Right kidney (tissue), 1 donor: ENCODE measurements at regions not wholly inside any gene's neighbourhood (a gene's known extent, or its start where the extent isn't known, plus 50 kb on each side); places are given as distances from the start of the nearest gene placed in this dataset.

Source experiments
- DNase-seq: peaks from one replicate; pipeline ENCODE4 v3.0.0-alpha.2; 2016

- DNase-seq, result no peak
Observed at GRCh38 chr9:28363151-28363562, 789.9 kb upstream of the C9orf72 start.

DNA sequence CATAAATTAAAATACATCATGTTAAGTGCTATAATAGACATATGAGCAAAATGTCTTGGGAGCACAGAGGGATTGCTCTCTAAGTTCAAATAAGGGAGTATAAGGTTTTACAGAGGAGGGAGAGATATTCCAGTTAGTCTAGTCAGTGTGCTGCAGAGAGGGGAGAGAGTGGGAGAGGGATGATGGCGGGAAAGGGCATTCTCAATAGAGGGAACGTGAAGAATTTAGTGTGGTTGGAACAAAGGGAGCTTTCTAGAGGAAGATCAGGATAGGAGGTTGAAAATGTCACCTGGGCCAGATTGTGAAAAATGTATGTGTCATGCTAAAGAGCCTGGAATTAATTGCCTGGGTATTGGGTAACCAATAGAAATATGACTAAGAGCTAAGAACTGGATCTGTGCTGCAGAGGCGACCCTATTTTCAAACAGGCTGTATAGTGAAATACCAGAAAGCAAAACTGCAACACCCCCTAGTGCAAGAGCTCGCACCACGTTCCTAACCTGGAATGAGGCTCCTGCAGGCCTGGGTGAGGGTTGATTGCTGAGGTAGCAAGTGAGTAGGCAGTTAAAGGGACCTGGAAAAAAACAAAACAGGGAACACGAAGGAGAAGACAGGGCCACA is 791.8 kb upstream of the C9orf72 start:
- DNase-seq, result no peak

GRCh38 chr9:28365728-28366127 is 792.4 kb upstream of the C9orf72 start:
- no peak for DNase-seq

GRCh38 chr9:28378231-28378630 is 805.0 kb upstream of the C9orf72 start:
- DNase-seq, result no peak

GRCh38 chr9:28379082-28379481 is 805.8 kb upstream of the C9orf72 start:
- no peak for DNase-seq

GRCh38 chr9:28389411-28389810 is 816.1 kb upstream of the C9orf72 start:
- no peak for DNase-seq

GRCh38 chr9:28394774-28395173 is 821.5 kb upstream of the C9orf72 start:
- DNase-seq, result no peak

DNA sequence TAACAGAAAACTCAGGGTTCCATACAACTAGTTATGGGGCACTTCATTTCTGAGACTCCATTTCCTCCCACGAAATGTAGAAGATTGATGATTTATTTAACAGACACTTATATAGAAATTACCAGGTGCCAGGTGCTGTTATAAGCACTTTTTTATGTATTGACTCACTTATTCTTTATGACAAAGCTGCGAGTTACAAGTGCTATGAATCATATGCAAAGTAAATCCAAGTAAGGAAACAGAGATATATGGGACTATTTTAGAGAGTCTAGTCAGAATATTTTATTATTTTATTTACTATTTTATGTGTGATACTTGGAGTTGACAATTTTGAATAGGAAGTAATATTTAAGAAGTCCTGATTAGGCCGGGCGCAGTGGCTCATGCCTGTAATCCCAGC is 822.8 kb upstream of the C9orf72 start:
- no peak for DNase-seq

GRCh38 chr9:28407351-28407750 is 834.1 kb upstream of the C9orf72 start:
- DNase-seq, result no peak

GRCh38 chr9:28409919-28410318 is 836.6 kb upstream of the C9orf72 start:
- no peak for DNase-seq

GRCh38 chr9:28410411-28410810 is 837.1 kb upstream of the C9orf72 start:
- peak; percentile 1 for DNase-seq

GRCh38 chr9:28413471-28413870 is 840.2 kb upstream of the C9orf72 start:
- DNase-seq, result no peak

DNA sequence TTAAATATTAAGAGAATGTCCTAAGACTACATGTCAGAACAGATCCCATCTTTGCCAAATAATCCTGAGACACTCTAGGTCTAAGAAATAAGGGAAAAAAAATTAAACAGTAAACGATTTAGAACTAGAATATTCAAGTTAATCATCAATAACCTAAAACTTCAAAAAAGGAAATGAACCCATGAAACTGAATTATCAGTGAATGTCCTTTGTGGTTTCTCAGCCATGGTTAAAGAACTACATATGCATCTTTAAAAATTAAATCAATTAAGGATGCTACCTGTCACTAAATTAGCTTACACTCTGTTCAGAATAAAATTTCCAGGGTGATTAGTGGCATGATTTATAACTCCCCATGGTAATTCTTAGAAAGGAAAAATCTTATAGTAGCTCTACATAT is 850.0 kb upstream of the C9orf72 start:
- DNase-seq, result no peak

GRCh38 chr9:28435456-28435855 is 862.2 kb upstream of the C9orf72 start:
- no peak for DNase-seq

- DNase-seq, result no peak
Observed at GRCh38 chr9:28439688-28440087, 866.4 kb upstream of the C9orf72 start.

DNA sequence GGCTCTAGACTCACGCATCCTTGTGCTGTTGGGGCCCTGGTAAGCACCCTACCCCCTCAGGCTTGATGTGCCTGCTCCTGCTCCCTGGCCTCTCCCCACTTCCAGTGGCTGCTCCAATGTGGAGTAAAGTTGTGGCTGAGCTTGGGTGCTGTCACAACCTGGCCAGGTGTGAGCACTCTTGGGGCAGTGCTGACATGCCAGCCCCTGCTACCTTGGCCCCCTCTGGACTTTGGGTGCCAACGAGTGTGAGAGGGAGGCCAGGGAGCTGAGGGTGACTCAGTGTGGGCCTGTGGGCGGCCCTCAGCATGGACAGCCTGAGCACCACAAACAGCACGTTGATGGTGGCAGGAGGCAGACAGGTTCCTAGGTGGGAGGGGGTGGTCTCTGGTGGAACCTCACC is 870.2 kb upstream of the C9orf72 start:
- no peak for DNase-seq

GRCh38 chr9:28444637-28445036 is 871.4 kb upstream of the C9orf72 start:
- DNase-seq, result no peak

GRCh38 chr9:28445211-28445610 is 871.9 kb upstream of the C9orf72 start:
- DNase-seq, result no peak

DNA sequence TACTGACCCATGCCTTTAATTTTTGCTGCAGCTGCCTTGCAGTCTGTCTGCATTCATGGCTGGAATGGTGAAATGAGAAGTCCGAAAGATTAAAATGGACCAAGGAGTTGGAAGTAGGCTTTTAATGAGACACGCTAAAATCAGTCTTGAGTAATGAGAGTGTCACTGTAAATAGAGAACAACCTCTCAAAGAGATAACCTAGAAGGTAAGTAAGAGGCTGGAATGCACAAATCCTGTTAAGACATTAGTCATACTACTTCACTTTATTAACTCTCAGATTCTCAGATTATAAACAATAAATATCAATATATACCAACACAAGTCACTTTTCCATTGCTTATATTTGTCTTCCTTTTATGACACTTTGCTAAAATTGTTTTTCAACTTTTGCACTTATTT is 880.6 kb upstream of the C9orf72 start:
- DNase-seq, result no peak

DNA sequence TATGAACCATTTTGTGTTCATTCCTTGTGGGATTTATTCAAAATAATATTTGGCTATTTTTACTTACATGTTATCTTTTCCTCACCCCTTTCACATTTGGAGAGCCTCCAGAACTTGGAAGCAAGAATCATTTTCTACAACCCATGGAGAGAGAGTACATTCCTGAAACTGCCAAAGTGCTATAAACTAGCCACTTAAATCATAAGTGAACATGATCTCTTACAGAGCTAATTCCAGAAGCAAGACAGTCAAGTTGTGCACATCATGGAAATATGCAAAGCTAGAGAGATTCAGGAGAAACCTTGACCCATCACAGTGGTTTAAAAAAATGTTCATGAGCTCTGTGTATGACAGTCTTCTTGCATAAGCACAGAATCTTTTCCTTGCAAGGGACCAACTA is 883.6 kb upstream of the C9orf72 start:
- DNase-seq, result no peak

- no peak for DNase-seq
Observed at GRCh38 chr9:28464481-28465216, 891.4 kb upstream of the C9orf72 start.

- DNase-seq, result no peak
Observed at GRCh38 chr9:28471261-28471660, 898.0 kb upstream of the C9orf72 start.

DNA sequence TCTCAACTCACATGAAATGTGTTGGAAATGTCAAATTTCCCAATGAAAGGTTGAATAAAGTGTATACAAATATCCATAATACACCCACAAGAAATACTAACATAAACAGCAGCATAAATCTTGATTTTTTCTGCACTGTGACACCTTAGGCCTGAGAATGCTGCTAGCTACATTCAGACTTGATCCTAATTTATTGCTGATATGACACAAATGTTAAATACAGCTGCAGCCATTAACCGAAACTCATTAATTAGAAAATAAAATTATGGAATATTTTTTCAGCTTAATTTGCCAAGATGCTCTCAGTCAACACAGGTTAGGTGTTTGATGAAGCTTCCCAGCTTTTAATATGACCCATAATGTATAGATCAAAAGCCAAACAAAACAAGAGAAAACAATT is 914.3 kb upstream of the C9orf72 start:
- no peak for DNase-seq

DNA sequence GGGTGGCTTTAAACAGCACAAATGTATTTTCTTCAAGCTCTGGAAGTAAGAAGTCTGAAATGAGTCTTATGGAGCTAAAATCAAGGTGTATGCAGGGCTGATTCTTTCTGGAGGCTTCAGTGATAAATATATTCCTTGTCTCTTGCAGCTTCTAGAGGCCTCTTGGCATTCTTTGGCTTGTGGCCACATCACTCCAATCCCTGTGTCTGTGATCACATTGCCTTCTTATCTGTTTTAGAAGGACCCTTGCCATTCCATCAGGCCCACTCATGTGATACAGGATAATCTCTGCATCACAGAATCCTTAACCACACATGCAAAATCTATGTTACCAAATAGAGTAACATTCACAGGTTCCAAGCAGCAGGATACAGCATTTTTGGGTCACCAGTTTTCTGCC is 917.8 kb upstream of the C9orf72 start:
- no peak for DNase-seq
